MM.1S (cell line): ENCODE measurements at regions not wholly inside any gene's neighbourhood (a gene's known extent, or its start where the extent isn't known, plus 50 kb on each side); places are given as distances from the start of the nearest gene placed in this dataset.

Experiments
- DNase-seq: peaks from one replicate; pipeline ENCODE4 v3.0.0-alpha.2; 2015
- H2AFZ ChIP-seq: fragments of 300-600 bp; sonication (generic); 2 replicates; pipeline ENCODE4 v1.6.0; 2016; ENCODE audit warnings: antibody characterized with exemption, low read length
- H3F3A ChIP-seq: fragments of 300-600 bp; sonication (generic); 2 replicates; pipeline ENCODE4 v1.6.1; 2016; ENCODE audit warnings: mild to moderate bottlenecking, antibody characterized with exemption, low read length, moderate library complexity, mixed read lengths; ENCODE audit not compliant: insufficient read depth
- H3K27ac ChIP-seq: fragments of 300-600 bp; sonication (generic); 2 replicates; pipeline ENCODE4 v1.5.1; 2016; ENCODE audit warnings: mild to moderate bottlenecking, low read length
- H3K27me3 ChIP-seq: fragments of 300-600 bp; sonication (generic); replicated peaks from 2 replicates; pipeline ENCODE4 v1.6.0; 2016; ENCODE audit warnings: low read length; ENCODE audit not compliant: insufficient read depth
- H3K36me3 ChIP-seq: fragments of 300-600 bp; sonication (generic); replicated peaks from 2 replicates; pipeline ENCODE4 v1.6.1; 2016; ENCODE audit warnings: mild to moderate bottlenecking, low read length, mixed read lengths; ENCODE audit not compliant: insufficient read depth
- H3K4me1 ChIP-seq: fragments of 300-600 bp; sonication (generic); 2 replicates; pipeline ENCODE4 v1.6.1; 2016; ENCODE audit warnings: low read length, mixed read lengths
- H3K4me2 ChIP-seq: fragments of 300-600 bp; sonication (generic); 2 replicates; pipeline ENCODE4 v1.6.0; 2016; ENCODE audit warnings: low read depth, low read length
- H3K4me3 ChIP-seq: fragments of 300-600 bp; sonication (generic); 2 replicates; pipeline ENCODE4 v1.5.1; 2016; ENCODE audit warnings: low read length, mixed read lengths
- H3K79me2 ChIP-seq: fragments of 300-600 bp; sonication (generic); 2 replicates; pipeline ENCODE4 v1.6.1; 2016; ENCODE audit warnings: mixed run types, low read length, mixed read lengths
- H3K9ac ChIP-seq: fragments of 300-600 bp; sonication (generic); 2 replicates; pipeline ENCODE4 v1.6.1; 2016; ENCODE audit warnings: low read length, mixed read lengths
- H3K9me2 ChIP-seq: fragments of 300-600 bp; sonication (generic); replicated peaks from 2 replicates; pipeline ENCODE4 v1.6.1; 2016; ENCODE audit warnings: mild to moderate bottlenecking, low read length, mixed read lengths; ENCODE audit not compliant: insufficient read depth
- H3K9me3 ChIP-seq: fragments of 300-600 bp; sonication (generic); replicated peaks from 2 replicates; pipeline ENCODE4 v1.6.1; 2016; ENCODE audit warnings: mild to moderate bottlenecking, low read length, mixed read lengths; ENCODE audit not compliant: insufficient read depth
- H4K20me1 ChIP-seq: fragments of 300-600 bp; sonication (generic); 2 replicates; pipeline ENCODE4 v1.6.1; 2016; ENCODE audit warnings: mild to moderate bottlenecking, low read length, moderate library complexity, mixed read lengths; ENCODE audit not compliant: insufficient read depth
- EZH2 ChIP-seq: fragments of 300-600 bp; sonication (generic); optimal IDR thresholded peaks from 2 replicates; pipeline ENCODE3; 2017; ENCODE audit warnings: low read depth, mild to moderate bottlenecking, antibody characterized with exemption, low read length, mixed read lengths
- EZH2phosphoT487 ChIP-seq: fragments of 300-600 bp; sonication (generic); IDR thresholded peaks from 2 replicates; pipeline ENCODE4 v1.6.1; 2018; ENCODE audit warnings: antibody characterized with exemption, low read length
- TF ChIP-seq, protein P1 (sequence below): fragments of 300-600 bp; sonication (generic); IDR thresholded peaks from 2 replicates; pipeline ENCODE4 v1.5.1; 2016; ENCODE audit warnings: antibody characterized with exemption, low read length, mixed read lengths

- Histone ChIP-seq H3K79me2 (no peaks in the 10 kb centered on the region), H3F3A (no peaks in the 10 kb centered on the region), H3K4me3 (no peak overlapping the region), H3K4me1 (no peaks in the 10 kb centered on the region), H3K4me2 (no peak overlapping the region), H3K27me3 (no peaks in the 10 kb centered on the region), H3K9me3 (no peaks in the 10 kb centered on the region), H4K20me1 (no peaks in the 10 kb centered on the region), H3K9me2 (no peaks in the 10 kb centered on the region), H2AFZ (no peak overlapping the region), H3K27ac (no peak overlapping the region), H3K36me3 (no peaks in the 10 kb centered on the region), H3K9ac (no peak overlapping the region)
- TF ChIP-seq, protein P1, sequence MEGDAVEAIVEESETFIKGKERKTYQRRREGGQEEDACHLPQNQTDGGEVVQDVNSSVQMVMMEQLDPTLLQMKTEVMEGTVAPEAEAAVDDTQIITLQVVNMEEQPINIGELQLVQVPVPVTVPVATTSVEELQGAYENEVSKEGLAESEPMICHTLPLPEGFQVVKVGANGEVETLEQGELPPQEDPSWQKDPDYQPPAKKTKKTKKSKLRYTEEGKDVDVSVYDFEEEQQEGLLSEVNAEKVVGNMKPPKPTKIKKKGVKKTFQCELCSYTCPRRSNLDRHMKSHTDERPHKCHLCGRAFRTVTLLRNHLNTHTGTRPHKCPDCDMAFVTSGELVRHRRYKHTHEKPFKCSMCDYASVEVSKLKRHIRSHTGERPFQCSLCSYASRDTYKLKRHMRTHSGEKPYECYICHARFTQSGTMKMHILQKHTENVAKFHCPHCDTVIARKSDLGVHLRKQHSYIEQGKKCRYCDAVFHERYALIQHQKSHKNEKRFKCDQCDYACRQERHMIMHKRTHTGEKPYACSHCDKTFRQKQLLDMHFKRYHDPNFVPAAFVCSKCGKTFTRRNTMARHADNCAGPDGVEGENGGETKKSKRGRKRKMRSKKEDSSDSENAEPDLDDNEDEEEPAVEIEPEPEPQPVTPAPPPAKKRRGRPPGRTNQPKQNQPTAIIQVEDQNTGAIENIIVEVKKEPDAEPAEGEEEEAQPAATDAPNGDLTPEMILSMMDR, result no peak
- TF ChIP-seq EZH2 (no peak), EZH2phosphoT487 (no peak)
- DNase-seq, result no peak
Observed at GRCh38 chr4:187268940-187269339, 545.3 kb upstream of the FAT1 start.

DNA sequence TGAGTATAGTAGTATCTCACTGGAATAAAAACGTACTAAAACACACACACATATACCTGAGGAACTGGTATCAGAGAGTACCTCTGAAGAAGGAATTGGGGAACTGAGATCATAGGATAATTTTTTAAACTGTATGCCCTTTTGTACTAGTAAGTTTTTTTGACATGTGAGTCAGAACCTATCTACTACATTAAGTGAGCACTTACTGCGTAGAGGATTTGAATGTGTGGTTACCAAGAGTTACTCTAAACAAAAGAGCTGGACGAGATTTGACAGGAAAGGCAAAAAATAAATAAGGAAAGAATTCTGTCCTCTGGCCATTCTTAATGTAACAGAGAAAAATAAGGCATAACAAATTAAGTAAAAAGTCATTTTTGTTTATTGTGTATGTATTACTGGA is 546.5 kb upstream of the FAT1 start:
- Histone ChIP-seq H3K4me1 (no peaks in the 10 kb centered on the region), H3K79me2 (no peaks in the 10 kb centered on the region), H3F3A (no peaks in the 10 kb centered on the region), H3K4me2 (no peak overlapping the region), H3K9me2 (no peaks in the 10 kb centered on the region), H3K27ac (no peak overlapping the region), H2AFZ (no peak overlapping the region), H3K36me3 (no peaks in the 10 kb centered on the region), H3K4me3 (no peak overlapping the region), H3K27me3 (no peaks in the 10 kb centered on the region), H3K9ac (no peak overlapping the region), H4K20me1 (no peaks in the 10 kb centered on the region), H3K9me3 (no peaks in the 10 kb centered on the region)
- DNase-seq, result no peak
- TF ChIP-seq, protein P1, result no peak
- TF ChIP-seq EZH2phosphoT487 (no peak), EZH2 (no peak)

DNA sequence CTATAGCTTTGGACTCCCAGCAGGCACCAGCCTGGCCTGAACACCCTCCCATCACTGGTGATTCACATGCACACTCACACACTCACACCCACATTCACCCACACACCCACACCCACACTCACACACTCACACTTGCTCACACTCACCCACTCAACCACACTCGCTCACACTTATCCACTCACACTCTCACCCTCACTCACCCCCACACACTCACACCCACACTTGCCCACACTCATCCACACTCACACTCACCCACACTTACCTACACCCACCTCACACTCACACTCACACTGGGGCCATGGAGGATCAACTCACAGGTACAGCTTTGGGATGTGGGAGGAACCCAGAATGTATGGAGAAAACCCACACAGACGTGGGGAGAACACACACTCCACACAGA is 548.2 kb upstream of the FAT1 start:
- H3K27ac ChIP-seq, result no peak overlapping the region
- no peaks in the 10 kb centered on the region for H3K27me3 ChIP-seq
- H3K9me3 ChIP-seq, result no peaks in the 10 kb centered on the region
- no peak for DNase-seq
- TF ChIP-seq, protein P1, result no peak
- TF ChIP-seq EZH2 (no peak), EZH2phosphoT487 (no peak)
- H3F3A ChIP-seq, result 0 out of 2 replicates have a peak, but pooled peaks cover 4% of the 10 kb centered on the region
- no peaks in the 10 kb centered on the region for H3K79me2 ChIP-seq
- no peak overlapping the region for H2AFZ ChIP-seq
- H3K4me1 ChIP-seq, result peaks cover 4% of the 10 kb centered on the region; the same call in 1 of the 2 replicates
- H4K20me1 ChIP-seq, result no peaks in the 10 kb centered on the region
- H3K9me2 ChIP-seq, result no peaks in the 10 kb centered on the region
- no peak overlapping the region for H3K4me3 ChIP-seq
- H3K36me3 ChIP-seq, result no peaks in the 10 kb centered on the region
- H3K9ac ChIP-seq, result no peak overlapping the region
- no peak overlapping the region for H3K4me2 ChIP-seq
